Germinal center (tissue), 1 donor: ENCODE measurements at regions not wholly inside any gene's neighbourhood (a gene's known extent, or its start where the extent isn't known, plus 50 kb on each side); places are given as distances from the start of the nearest gene placed in this dataset.

ENCODE experiments used
- DNase-seq: peaks from one replicate; pipeline ENCODE4 v3.0.0; 2012; ENCODE audit warnings: mixed read lengths, low spot score

DNA sequence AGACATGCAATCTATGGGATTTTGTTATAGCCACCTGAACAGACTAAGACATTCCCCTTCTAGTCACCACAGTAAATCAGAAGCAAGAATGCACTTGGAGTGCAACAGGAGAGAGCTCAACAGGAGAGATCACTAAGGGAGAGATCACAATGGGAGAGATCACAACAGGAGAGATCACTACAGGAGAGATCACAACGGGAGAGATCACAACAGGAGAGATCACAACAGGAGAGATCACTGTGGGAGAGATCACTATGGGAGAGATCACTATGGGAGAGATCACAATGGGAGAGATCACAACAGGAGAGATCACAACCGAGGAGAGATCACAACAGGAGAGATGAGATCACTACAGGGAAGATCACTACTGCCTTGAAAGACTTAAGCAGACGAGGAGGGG lies 238.5 kb upstream of the PITRM1 start:
- no peak for DNase-seq

DNA sequence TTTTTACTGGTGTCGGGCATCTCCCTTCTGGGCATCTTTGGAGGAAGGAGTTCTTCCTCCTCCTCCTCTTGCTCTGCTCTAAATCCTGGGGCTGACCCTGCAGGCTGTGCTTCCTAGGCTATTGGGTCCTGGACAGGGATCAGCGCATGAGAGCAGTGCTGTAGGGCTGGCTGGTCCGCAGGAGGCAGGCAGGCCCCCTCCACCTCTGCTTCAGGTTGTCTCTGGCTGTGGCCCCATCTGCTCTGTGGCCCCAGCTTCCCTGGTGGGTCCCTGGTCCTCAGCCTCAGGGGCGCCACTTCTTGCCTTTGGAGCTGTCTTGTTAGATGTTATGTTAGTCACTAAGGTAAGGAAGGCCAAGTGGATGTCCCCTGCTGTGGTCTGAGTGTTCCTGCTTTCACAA lies 237.3 kb upstream of the PITRM1 start:
- no peak for DNase-seq

DNA sequence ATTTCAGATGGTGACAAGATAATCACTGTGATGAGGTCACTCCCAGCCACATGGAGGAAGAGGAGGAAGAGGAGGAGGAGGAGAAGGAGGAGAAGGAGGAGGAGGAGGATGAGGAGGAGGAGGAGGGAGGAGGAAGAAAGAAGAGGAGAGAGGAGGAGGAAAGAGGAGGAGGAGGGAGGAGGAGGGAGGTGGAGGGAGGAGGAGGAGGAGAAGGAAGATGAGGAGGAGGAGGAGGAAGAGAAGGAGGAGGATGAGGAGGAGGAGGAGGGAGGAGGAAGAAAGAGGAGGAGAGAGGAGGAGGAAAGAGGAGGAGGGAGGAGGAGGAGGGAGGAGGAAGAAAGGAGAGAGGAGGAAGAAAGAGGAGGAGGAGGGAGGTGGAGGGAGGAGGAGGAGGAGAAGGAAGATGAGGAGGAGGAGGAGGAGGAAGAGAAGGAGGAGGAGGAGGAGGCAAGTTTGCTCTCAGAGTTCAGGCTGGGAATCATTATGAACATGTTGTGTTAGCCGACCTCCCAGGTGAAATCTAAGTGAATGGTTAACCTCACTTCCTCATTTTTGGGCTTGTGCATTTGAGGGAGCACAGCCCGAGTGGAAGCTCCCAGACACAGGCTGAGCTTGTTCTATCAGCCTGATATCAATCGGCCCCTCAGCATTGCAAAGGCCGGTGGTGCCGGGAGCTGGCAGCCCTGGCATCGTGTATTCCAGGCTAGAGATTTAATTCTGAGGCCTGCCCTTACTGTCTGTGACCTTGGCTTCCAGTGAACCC lies 236.2 kb upstream of the PITRM1 start:
- no peak for DNase-seq

DNA sequence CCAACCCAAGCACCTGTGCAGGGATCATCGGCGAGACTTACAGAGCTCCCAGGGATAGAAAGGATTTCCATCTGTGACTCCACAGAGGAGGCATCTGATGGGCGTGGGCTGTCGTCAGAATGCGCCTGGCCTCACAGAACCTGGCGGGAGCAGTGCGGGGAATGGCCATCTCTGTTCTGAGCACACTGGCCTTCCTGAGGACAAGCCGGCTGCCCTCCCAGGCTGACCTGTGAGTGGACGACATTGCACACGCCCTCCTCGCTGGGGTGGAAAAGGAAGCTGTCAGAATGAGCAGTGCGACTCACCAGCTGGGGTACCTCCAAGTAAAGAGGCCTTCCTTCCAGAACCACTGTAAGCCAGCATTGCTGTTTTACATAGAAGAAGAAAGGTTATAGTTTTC lies 234.6 kb upstream of the PITRM1 start:
- DNase-seq, result no peak

DNA sequence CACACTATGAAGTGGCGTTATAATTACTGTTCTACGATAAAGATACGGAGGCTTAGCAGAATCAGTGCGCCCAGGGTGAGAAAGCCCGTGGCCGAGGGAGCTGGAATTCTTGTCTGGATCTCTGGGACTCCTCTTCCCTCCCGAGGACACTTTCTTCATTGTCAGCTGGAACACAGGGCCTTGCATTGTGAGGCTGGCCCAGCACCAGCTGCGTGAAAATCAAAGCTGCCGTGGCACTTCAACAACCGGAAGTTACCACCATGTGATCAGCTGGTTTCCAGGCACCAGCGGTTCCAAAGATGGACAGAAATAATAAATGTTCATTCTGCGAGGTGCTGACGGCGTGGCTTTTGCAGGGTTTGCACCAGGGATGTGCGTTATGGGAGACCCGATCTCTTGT lies 234.0 kb upstream of the PITRM1 start:
- no peak for DNase-seq

DNA sequence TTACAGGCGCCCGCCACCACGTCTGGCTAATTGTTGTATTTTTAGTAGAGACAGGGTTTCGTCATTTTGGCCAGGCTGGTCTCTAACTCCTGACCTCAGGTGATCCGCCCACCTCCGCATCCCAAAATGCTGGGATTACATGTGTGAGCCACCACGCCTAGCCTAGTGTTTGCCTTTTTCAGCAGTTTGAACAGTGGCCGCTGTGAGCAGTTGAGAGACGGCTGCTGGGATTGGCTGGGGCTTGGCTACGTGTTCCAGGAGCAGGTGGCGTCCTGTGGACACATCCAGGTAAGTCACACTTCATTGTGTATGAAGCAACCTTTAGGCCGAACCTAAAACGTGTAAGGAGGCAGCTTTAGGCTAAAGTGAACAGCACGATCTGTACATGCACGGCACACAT lies 231.8 kb upstream of the PITRM1 start:
- DNase-seq, result no peak

DNA sequence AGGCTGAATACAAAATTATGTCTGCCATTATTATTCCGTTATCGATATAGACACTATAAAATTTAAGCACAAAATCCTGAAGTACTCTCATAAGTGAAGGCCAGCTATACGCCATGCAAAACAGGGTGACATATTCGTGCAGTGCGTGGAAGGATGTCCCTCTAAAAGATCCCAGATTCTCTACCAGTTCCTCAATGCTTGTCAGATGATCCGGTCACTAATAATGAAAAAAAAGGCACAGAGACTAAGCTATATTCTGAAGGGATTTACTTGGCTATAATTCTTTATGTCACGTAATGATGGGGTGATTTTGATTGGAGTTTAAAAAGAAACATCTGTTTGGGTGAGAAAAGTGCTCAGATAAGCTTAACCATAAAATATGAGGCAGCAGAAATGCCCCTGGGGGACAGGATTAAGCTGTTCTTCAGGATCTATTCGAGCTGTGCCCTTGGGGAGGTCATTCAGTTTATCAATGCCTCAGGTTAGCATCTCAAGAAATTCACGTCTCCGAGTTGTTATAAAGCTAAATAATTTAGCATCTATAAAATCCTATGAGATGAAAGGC lies 229.7 kb upstream of the PITRM1 start:
- DNase-seq, result no peak

DNA sequence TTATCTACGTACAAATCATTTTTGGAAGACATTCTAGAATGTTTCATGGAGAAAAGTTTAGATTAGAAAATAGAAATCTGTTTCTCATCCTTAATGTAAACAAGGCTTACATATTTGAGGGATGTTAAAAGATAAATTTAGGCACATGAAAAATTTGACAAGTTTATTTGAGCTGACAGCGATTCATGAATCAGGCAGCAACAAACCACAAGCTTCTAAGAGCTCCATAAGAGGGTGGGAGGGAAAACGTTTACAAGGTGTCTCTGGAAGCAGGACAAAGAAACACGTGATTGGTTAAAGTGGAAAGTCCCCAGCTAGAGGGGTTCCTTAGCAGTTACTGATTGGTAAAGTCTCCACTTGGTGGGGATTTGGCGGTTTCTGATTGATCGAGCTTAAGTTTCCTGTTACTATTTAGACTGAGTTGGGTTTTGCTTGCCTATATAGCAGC lies 228.9 kb upstream of the PITRM1 start:
- no peak for DNase-seq

DNA sequence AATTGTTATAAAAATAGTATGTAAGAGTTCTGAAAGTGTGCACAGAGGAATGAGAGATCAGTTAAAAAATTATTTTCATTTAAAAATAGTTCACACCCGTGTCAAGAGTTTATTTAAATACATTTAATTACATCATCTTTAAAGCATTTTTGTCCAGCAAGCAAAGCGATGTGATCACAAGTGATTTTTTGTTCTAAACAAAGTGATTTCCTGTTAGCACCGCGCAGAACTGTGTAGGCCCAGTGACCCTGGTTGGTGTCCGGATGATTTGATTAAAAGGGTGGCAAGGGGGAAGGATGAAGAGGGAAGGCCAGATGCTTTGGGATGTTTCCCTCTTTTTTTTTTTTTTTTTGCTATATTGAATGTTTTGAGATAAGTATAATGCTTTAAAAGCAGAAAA lies 227.8 kb upstream of the PITRM1 start:
- no peak for DNase-seq

DNA sequence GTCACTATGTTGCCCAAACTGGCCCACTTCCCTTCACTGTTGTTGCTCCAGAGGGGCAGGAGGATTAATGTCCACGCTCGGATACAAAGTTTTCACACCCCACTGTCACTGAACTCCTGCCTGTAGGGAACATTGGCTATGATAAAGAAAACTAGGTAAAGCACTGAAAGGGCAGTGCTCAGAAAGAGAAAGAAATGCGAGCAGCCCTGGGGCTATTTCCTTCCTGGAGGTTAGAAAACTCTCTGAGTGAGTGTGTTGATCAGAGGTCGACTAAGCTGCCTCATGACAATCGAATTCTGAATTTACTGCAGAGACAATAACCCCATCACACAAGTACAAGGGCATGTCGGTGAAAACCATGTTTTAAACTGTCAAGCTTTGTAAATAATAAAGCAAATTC lies 227.2 kb upstream of the PITRM1 start:
- DNase-seq, result no peak

DNA sequence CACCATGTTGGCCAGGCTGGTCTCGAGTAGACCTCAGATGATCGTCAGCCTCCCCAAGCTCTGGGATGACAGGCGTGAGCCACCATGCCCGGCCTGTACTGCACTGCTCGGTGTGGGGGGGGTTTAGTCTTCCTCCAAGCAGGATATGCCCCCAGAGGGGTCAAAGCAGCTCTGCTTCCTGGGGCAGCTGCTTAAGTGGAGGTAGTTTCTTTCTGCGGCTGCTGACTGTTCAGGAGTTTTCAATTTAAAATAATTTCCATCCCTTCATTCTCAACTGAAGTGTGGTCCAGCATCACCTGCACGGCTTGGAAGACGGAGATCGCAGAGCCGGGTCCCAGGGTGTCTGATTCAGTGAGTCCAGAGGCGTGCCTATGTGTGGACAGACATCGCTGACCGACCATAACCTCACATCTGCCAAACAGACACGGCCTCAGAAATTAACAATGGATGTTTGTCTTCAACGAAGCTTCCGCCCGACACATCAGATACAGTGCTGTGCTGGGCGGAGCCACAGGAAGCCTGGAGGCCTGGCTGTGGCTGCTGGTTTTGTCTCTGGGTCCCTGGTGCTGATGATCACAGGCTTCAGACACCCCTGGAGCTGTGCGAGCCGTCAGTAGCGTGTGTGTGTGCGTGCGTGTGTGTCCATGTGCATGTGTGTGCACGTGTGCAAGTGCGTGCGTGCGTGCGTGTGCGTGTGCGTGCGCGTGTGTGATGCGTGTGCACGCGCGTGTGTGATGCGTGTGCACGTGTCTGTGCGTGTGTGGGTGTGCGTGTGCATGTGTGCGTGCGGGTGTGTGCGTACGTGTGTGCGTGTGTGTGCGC lies 226.5 kb upstream of the PITRM1 start:
- DNase-seq, result no peak

DNA sequence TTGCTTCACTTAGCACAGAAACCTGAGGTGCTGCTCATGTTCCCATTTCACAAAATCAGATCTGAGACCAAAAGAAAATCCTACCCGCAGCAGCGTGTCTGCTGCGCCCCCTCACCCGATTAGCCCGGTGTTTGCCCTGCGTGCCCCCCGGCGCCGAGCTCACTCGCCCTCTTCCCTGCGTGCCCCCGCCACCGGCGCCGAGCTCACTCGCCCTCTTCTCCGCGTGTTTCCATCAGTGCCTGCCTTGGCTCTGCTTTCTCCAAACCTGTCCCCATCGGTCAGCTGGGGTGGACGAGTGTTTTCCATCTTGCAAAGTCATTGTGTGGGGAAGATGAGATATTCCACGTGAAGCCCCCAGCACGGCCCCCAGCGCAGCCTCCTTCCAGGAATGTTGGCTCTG lies 225.3 kb upstream of the PITRM1 start:
- no peak for DNase-seq

DNA sequence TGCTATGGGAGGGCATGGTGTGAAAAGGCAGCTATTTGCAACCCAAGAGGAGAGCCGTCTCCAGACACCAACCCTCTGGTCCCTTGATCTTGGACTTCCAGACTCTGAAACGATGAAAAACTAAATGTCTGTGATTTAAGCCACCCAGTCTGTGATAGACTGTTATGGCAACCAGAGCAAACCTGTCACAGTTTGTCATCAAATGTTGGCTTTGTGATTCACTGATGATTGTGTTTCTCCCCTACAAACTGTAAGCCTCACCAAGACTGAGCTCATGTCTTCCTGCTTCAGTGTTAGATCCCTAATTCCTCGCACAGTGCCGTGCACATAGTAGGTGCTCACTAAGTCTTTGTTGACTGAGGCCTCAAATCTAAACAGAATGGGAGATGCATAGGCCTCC lies 224.6 kb upstream of the PITRM1 start:
- no peak for DNase-seq

DNA sequence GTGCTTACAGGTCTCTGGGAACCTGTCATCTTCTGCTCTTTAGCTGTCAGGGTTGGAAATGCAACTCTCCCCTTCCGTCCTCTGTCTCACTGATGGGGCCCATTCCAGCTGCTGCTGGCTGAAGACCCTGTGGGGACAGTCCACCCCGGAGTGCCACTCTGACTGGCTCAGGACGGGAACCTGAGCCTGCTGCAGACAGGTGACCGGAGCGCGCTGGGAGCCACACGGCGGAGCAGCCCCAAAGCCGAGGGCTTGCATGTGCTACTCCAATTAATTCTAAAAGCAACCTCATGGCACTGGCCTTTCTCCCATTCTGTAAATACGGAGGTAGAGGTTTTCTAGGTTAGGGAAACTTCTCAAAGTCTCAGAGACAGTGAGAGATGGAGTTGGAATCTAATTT lies 223.5 kb upstream of the PITRM1 start:
- no peak for DNase-seq

DNA sequence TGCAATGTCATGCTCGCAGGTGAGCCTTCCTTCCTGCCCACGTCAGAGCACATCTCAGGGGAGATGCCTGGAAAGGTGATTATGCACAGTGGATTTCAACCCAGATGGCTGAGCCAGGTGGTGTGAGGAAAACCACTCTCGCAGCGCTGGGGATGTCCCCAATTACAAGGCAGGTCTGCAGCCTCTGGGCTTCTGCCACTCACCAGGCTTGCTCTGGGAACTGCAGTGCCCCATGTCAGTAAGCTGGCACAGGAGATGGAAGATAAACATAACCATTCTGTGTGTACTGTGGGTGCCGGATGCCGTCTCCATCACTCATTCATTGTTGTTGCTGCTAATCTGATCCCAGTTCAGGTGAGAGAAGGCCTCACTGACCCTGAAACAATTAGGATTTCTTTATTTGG lies 222.9 kb upstream of the PITRM1 start:
- no peak for DNase-seq

DNA sequence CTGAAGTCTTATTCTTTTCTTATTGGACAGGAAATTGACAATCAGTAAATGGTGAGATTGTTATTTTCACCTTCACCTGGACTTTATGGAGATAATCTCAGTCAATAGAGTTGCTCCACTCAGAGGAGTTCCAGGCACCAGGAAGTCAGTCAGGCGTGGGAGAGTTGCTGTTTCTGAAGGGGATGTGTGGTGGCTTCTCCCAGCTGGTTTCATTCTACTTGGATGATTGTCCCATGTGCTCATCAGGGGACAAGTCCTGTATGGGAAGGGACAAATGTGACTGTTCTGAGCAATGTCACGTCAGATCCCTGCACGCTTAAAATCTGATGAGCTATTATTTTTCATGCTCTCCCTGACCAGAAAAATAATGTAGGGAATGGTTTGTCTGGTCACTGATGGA lies 222.5 kb upstream of the PITRM1 start:
- no peak for DNase-seq

DNA sequence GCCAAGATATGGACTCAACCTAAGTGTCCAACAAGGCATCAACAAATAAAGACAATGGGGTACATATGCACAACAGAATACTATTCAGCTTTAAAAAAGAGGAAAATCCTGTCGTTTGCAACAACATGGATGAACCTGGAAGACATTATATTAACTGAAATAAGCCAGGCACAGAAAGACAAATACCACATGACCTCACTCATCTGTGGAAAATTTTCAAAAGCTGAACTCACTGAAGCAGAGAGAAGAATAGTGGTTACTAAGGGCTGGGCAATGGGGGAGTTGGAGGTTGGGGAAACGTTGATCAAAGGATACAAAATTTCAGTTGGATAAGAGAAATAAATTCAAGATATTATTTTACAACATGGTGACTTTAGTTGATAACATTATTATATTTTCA lies 221.4 kb upstream of the PITRM1 start:
- DNase-seq, result no peak

DNA sequence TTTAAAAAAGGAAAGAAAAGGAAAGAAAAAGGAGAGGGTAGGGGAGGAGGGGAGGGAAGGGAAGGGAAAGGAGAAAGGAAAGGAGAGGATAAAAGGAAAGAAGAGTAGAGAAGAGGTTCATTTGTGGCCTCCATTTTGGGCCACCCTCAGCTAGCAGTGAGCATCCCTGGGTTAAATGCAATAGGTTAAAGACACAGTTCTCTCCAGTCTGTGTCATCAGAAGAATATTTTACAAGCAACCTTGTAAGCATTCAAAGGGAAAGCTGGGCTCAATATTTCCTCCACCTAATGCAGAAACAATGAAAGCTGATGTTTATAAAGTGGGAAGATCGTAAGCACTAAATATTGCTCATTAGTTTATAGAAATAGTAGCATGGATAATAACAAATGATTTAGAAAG lies 219.1 kb upstream of the PITRM1 start:
- no peak for DNase-seq

DNA sequence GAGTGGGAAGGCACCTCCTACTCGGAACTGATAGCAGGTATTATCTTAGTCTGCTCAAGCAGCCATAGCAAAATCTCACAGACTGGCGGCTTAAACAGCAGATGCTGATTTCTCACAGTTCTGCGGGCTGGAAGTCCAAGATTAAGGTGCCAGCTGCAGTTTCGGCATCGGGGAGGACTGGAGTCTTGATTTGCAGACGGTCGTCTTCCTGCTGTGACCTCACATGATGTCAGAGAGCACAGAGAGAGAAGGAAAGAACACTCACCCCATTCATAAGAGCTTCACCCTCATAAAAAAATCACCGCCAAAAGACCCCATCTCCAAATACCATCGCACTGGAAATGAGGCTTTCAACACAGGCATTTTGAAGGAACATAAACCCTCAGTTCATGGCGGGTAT lies 216.5 kb upstream of the PITRM1 start:
- no peak for DNase-seq

DNA sequence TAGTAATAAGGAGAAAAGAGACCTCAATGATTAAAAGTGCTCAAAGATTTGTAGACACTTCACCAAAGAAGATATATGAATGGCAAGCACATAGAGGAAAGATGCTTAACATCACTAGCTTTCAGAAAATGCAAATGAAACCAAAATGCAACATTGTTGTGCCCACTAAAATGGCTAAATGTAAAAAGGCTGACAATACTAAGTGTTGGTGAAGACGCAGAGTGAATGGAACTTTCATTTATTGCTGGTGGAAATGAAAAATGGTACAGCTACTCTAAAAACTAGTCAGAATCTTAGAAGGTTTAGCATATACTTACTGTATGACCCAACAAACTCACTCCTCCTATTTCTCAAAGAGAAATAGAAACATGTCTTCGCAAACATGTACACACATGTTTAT lies 212.9 kb upstream of the PITRM1 start:
- DNase-seq, result no peak

DNA sequence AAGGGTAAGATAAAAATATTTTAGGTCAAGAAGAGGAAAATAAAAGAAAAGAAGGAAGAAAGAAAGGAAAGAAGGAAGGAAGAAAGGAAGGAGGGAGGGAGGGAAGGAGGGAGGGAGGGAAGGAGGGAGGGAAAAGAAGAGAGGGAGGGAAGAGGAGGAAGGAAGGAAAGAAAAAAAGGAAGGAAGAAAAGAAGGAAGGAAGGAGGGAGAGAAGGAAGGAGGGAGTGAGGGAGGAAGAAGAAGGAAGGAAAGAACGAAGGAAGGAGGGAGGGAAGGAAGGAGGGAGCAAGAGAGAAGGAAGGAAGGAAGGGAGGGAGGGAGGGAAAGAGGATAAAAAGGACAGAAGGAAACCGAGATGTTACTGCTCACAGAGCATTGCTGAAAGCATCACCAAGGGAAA lies 209.5 kb upstream of the PITRM1 start:
- DNase-seq, result no peak

DNA sequence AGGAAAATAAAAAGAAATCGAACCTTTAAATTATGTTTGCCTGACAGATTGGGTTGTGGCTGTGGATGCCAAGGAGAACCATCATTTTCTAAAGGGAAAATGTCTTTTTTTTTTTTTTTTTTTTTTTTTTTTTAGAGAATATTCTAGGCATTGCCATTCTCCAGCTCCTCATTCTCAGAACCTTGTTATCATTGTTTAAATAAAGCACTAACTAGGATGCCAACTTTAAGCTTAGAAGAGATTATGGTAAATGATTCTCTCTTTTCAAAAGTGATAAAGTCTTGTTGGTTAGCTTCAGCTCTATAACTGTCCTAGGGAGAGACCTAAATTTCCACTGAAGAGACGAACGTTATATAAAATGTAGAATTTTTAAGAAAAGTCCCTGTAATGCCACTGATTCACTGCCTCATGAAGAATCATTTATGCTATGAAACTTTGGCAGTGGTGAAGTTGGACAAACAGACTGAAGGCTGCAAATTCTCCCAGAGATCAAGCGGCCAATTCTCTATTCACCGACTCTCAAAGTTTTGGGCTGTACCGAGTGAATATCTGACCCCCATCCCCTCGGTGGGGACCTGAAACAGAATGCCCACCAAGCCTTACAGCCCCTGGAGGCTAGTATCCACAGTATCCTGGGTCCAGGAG lies 207.9 kb upstream of the PITRM1 start:
- no peak for DNase-seq

DNA sequence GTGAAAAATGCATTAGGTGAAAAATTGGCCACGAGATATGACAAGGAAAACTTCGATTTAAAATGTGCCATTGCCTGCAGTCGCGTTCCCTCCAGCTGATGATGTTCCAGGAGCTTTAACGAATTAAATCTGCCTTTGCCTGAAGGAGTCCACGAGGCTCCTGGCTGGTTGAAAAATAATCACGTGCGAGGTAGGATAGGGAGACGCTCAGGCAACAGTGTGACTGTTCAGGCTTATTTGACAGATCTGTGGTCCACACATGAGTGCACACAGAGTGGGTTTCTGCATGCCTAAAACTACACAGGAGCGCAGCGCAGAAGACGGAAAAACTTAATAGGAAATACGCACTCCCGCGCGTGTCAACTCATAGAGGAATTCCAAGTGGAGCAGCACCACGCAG lies 204.0 kb upstream of the PITRM1 start:
- DNase-seq, result no peak
